Fibroblast of lung (primary cell): ENCODE measurements at regions not wholly inside any gene's neighbourhood (a gene's known extent, or its start where the extent isn't known, plus 50 kb on each side); places are given as distances from the start of the nearest gene placed in this dataset.

Source experiments
- EZH2 ChIP-seq: IDR thresholded peaks from 2 replicates; pipeline ENCODE4 v1.5.1; 2012; ENCODE audit warnings: low read length, control low read depth, mild to moderate bottlenecking; ENCODE audit errors: missing control alignments
- TF ChIP-seq, protein P1 (sequence below), 2 donors: IDR thresholded peaks in 1 of 2; conservative IDR thresholded peaks in 1 of 2; 1 replicate in 1 of 2; 2 replicates in 1 of 2; pipeline ENCODE4 v1.5.1; 2011 to 2012; ENCODE audit warnings: low read length in 2 of 2, control low read depth in 1 of 2, inconsistent platforms in 1 of 2, low read depth in 1 of 2, mild to moderate bottlenecking in 1 of 2

DNA sequence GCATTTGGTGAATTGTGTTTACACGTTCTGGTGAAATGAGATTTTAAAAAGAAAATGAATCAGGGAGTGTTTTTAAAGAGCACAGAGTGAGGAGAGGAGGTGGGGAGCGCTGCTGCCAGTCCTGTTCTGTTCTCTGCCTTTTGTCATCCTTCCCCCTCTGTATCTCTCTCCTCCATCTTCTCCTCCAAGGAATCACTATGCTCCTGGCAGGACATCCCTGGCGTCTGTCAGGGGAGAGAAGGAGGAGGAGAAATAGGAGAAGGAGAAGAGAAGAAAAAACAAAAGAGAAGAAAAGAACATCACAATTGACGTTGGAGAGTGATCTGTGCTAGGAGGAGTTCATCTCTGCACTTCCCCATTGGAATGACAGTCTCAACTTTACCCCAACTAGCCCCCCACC lies 627.6 kb upstream of the TBL1XR1 start:
- TF ChIP-seq, protein P1, sequence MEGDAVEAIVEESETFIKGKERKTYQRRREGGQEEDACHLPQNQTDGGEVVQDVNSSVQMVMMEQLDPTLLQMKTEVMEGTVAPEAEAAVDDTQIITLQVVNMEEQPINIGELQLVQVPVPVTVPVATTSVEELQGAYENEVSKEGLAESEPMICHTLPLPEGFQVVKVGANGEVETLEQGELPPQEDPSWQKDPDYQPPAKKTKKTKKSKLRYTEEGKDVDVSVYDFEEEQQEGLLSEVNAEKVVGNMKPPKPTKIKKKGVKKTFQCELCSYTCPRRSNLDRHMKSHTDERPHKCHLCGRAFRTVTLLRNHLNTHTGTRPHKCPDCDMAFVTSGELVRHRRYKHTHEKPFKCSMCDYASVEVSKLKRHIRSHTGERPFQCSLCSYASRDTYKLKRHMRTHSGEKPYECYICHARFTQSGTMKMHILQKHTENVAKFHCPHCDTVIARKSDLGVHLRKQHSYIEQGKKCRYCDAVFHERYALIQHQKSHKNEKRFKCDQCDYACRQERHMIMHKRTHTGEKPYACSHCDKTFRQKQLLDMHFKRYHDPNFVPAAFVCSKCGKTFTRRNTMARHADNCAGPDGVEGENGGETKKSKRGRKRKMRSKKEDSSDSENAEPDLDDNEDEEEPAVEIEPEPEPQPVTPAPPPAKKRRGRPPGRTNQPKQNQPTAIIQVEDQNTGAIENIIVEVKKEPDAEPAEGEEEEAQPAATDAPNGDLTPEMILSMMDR (conservative IDR thresholded peaks at IDR 0.05 in 1 of 2, IDR thresholded peaks at IDR 0.05 in 1 of 2; ENCODE audit: low read depth in 1 of 2, low read length in 2 of 2), result no peak
- TF ChIP-seq EZH2, result no peak
